Fibroblast of the aortic adventitia (primary cell): ENCODE measurements at regions not wholly inside any gene's neighbourhood (a gene's known extent, or its start where the extent isn't known, plus 50 kb on each side); places are given as distances from the start of the nearest gene placed in this dataset.
A peak's percentile ranks its signal among the peaks of the same experiment; 100 is the strongest.

Experiments used
- DNase-seq: peaks from one replicate; pipeline ENCODE4 v3.0.0-alpha.2; 2010; ENCODE audit warnings: low read depth
- H3K4me3 ChIP-seq: 2 replicates; pipeline ENCODE4 v1.5.1; 2011; ENCODE audit warnings: low read depth, mild to moderate bottlenecking, control low read depth, low read length, moderate library complexity
- TF ChIP-seq, protein P1 (sequence below): IDR thresholded peaks from 2 replicates; pipeline ENCODE4 v1.5.1; 2011; ENCODE audit warnings: mild to moderate bottlenecking, low read length, control low read depth, inconsistent platforms; ENCODE audit not compliant: insufficient read depth

DNA sequence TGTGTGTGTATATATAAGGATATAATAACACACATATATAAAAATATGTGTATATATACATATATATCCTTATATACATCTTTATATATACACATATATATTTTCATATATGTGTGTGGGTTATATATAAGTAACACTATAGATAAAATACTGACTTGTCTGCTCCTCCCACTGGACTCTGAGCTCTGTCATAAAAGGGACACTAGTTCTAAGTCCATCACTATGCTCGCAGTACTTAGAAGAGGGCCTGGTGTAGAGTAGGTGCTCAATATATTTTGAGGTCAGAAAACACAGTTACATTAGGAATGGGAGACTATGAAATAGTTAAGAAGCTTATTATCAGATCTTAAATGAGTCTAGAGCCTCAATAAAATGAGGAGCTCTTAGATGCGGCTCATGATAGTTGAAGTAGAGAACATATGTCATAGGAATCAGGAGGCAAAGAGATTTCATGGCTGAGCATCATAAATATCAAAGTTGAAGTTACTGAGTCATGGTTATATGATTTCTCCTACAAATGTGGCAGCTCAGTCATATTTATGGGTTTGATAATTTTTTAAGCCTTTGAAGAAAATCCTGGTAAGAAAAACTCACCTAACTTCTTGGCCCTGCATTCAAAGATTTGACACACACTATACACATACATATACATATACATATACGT is 371.2 kb upstream of the THBS1 start:
- TF ChIP-seq, protein P1, sequence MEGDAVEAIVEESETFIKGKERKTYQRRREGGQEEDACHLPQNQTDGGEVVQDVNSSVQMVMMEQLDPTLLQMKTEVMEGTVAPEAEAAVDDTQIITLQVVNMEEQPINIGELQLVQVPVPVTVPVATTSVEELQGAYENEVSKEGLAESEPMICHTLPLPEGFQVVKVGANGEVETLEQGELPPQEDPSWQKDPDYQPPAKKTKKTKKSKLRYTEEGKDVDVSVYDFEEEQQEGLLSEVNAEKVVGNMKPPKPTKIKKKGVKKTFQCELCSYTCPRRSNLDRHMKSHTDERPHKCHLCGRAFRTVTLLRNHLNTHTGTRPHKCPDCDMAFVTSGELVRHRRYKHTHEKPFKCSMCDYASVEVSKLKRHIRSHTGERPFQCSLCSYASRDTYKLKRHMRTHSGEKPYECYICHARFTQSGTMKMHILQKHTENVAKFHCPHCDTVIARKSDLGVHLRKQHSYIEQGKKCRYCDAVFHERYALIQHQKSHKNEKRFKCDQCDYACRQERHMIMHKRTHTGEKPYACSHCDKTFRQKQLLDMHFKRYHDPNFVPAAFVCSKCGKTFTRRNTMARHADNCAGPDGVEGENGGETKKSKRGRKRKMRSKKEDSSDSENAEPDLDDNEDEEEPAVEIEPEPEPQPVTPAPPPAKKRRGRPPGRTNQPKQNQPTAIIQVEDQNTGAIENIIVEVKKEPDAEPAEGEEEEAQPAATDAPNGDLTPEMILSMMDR = no peak
- DNase-seq = no peak
- H3K4me3 ChIP-seq = no peak overlapping the region

DNA sequence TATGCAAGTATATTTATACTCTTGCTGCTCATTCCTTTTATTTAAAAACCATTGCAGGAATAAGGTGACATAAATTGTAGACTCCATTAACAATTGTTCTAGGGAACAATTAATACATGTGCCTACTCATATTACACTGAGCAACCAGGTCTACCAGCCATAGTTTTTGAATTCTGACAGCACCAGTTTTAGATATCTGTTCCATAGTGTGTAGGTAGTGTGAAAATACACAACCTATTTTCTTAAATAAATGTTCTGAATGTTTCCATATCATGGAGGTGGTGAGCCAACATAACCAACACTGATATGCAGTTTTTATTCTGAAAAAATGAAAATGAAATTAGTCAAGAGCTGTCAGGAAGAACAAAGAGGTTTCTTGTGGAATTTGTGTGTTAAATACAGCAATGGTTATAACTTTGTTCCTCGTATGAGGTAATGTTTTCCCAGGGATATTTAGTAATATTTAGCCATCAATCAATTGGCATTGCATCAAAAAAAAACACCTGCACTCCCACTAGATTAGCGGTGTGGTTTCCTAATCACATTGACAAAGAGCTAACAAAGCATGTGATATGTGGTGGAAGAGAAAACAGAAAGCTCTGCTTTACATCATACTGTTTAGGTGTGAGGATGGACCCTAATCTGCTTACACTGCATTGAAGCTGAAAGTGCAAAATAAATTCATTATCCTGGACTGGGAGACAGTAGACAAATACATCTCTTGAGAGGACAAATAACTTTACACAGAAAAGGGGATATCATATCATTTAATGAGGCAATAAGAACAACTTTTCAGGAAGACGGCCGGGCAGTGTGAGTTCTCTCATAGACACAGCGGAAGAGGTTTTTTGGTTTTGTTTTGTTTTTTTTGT is 369.5 kb upstream of the THBS1 start:
- no peak for DNase-seq
- no peak overlapping the region for H3K4me3 ChIP-seq
- TF ChIP-seq, protein P1 = no peak

DNA sequence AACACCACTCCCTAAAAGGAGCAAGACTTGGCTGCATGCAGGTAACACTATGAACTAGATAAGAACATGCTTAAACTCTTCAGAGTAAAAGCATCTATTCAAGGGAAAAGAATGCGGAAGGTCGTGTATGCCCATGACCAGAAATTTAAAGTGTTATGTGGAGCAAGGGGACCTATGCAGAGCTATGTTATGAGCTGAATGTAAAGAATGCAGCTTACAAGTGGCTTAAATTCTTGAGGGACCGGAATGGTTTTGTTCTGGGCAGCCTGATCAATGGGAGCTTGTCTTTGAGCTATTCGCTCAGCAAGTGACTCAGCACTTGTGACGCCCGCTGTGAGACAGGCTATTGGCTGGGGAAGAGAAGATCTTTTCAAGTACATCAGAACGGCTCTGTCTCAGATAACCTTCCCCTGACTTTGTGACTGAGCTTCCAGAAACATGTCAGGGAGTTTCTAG is 367.5 kb upstream of the THBS1 start:
- peak; percentile 98 for DNase-seq
- TF ChIP-seq, protein P1 = no peak
- no peak overlapping the region for H3K4me3 ChIP-seq

DNA sequence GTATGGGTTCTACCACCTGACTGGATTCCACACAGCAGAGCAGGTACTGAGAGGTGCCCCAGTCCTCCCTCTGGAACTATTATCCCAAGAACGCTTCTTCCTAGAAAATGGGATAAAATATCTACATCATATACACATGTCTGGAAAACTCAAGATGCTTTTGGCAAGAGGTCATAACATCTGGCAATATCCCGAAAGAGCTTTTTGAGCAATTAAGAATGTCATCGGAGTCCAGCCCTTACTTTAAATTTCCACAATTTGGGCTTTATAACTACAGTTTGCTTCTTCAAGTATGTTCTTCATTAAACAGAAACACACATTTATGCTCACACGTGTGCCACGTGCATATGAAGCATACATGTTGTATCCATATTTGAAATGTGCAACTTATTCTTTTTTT is 365.9 kb upstream of the THBS1 start:
- H3K4me3 ChIP-seq = no peak overlapping the region
- peak; percentile 45 for DNase-seq
- TF ChIP-seq, protein P1 = no peak

DNA sequence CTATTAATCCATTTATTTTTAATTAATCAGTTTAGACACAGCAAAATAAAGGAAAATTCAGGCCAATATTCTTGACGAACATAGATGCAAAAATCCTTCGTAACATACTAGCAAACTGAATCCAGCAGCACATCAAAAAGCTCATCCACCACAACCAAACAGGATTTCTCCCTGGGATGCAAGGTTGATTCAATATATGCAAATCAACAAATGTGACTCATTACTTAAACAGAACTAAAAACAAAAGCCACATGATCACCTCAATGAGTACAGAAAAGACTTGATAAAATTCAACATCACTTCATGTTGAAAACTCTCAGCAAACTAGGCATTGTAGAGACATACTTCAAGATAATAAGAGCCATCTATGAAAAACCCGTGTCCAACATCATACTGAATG is 364.1 kb upstream of the THBS1 start:
- TF ChIP-seq, protein P1 = no peak

DNA sequence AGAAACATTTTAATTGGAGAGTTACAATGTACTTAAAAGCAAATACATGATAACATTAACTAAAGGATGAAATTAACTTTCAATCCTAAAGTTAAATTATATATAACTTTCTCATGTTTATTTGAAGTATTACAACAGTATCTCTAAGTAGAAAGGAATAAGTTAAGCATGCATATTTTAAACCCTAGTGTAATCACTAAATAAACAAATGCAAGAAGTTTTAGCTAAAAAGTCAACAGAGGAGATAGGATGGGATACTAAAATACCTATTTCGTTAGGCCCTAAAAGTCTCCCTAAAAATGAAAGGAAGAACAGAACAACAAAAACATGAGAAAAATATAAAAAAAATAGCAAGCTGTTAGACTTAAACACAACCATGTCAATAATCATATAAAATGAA is 361.3 kb upstream of the THBS1 start:
- TF ChIP-seq, protein P1 = no peak
- DNase-seq = no peak
- no peak overlapping the region for H3K4me3 ChIP-seq

More for the DNA sequence above, 364.1 kb upstream of the THBS1 start:
- H3K4me3 ChIP-seq = no peak overlapping the region
- DNase-seq = no peak
